RCC 7860 (cell line): ENCODE measurements at regions not wholly inside any gene's neighbourhood (a gene's known extent, or its start where the extent isn't known, plus 50 kb on each side); places are given as distances from the start of the nearest gene placed in this dataset.
"Not testable (repeated sequence)": the region's sequence is repeated elsewhere in the genome, so short reads cannot be mapped to it uniquely, and the experiment has no call there.

Experiments used
- DNase-seq: peaks from one replicate; pipeline ENCODE4 v3.0.0-alpha.2; 2015; ENCODE audit warnings: low spot score
- FAIRE-seq: peaks from 2 replicates; lab custom pipeline; 2012; peaks lifted over from hg19 to GRCh38; lab: Jason Lieb, UNC

GRCh38 chr5:152058267-152058666 is 133.6 kb upstream of the GLRA1 start:
- DNase-seq = no peak
- FAIRE-seq = no peak

- no peak for DNase-seq
- FAIRE-seq = no peak
These were observed 132.3 kb upstream of the GLRA1 start for GRCh38 chr5:152056931-152057330.

GRCh38 chr5:152052470-152052869 is 127.8 kb upstream of the GLRA1 start:
- no peak for FAIRE-seq
- DNase-seq = no peak

GRCh38 chr5:152051499-152052454 is 127.1 kb upstream of the GLRA1 start:
- FAIRE-seq (no peak), DNase-seq (no peak)

GRCh38 chr5:152046361-152046760 is 121.7 kb upstream of the GLRA1 start:
- DNase-seq (no peak), FAIRE-seq (no peak)

- not testable (repeated sequence) for DNase-seq, FAIRE-seq
These were observed 114.2 kb upstream of the GLRA1 start for GRCh38 chr5:152038856-152039255.

GRCh38 chr5:152026328-152027024 is 101.8 kb upstream of the GLRA1 start:
- not testable (repeated sequence) for DNase-seq, FAIRE-seq

- no peak for FAIRE-seq
- DNase-seq = no peak
These were observed 91.8 kb upstream of the GLRA1 start for GRCh38 chr5:152016421-152016820.

- no peak for FAIRE-seq
- no peak for DNase-seq
These were observed 83.1 kb upstream of the GLRA1 start for GRCh38 chr5:152007653-152008335.

- FAIRE-seq = no peak
These were observed 79.4 kb upstream of the GLRA1 start for GRCh38 chr5:152004095-152004494.

More at GRCh38 chr5:152004095-152004494, 79.4 kb upstream of the GLRA1 start:
- no peak for DNase-seq
